HUES64 (cell line): ENCODE measurements at regions not wholly inside any gene's neighbourhood (a gene's known extent, or its start where the extent isn't known, plus 50 kb on each side); places are given as distances from the start of the nearest gene placed in this dataset.

Experiments
- H3K27ac ChIP-seq: 2 replicates; pipeline ENCODE4 v1.7.0; 2013; ENCODE audit warnings: low read depth, low read length, inconsistent platforms
- H3K27me3 ChIP-seq: 2 replicates; pipeline ENCODE4 v1.6.1; 2013; ENCODE audit warnings: mild to moderate bottlenecking, low read length; ENCODE audit not compliant: insufficient read depth
- H3K36me3 ChIP-seq: 2 replicates; pipeline ENCODE4 v1.6.1; 2013; ENCODE audit warnings: mild to moderate bottlenecking, low read length; ENCODE audit not compliant: insufficient read depth
- H3K4me1 ChIP-seq: 2 replicates; pipeline ENCODE4 v1.6.1; 2013; ENCODE audit warnings: mild to moderate bottlenecking, low read length, moderate library complexity; ENCODE audit not compliant: insufficient read depth
- H3K4me3 ChIP-seq: 2 replicates; pipeline ENCODE4 v1.5.1; 2013; ENCODE audit warnings: mild to moderate bottlenecking, low read length, moderate library complexity
- H3K9ac ChIP-seq: 2 replicates; pipeline ENCODE4 v1.6.1; 2013; ENCODE audit warnings: mild to moderate bottlenecking, low read depth, low read length
- H3K9me3 ChIP-seq: 2 replicates; pipeline ENCODE4 v1.6.1; 2013; ENCODE audit warnings: low read depth, low read length; ENCODE audit not compliant: insufficient read depth
- WGBS: fragments of 150-250, 120-280 bp; methylation state at CpG from one replicate; pipeline ENCODE4 v1.1.7; 2013; ENCODE audit warnings: missing lambda C conversion rate; 5-methylcytosine and 5-hydroxymethylcytosine counted together

DNA sequence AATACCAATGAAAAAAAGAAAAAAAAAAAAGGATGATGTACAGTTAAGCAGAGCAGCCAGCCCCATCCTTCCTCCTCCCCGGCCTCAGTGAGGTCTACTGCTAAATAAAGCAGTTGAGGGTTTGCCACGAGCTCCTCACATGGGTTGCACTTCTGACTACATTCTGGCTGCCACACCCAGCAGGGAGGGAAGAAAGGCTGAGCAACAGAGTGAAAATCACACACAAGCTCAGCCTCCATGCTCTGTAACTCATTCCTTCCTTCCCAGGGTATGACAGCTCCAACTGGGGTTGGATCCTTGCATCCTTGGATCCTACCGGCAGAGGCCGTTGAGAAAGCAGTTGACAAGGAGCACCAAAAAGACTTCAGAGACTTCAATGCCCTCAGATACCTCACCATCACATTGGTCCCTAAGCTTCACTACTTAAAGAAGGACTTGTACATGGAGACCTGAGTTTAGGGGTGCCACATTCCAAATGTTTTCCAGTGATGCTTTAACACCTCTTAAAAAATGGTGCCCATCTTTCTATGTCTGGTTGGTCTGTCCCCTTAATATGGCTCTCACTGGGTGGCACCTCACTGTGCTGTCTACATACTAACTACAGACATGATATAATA lies 52.9 kb upstream of the PIK3CG start:
- Histone ChIP-seq H3K9ac (no peak overlapping the region), H3K36me3 (no peaks in the 10 kb centered on the region), H3K9me3 (no peaks in the 10 kb centered on the region), H3K4me3 (no peak overlapping the region), H3K27ac (no peak overlapping the region), H3K4me1 (no peaks in the 10 kb centered on the region), H3K27me3 (no peaks in the 10 kb centered on the region)
- 96% methylated on average over 4 of the region's 4 CpGs for WGBS

DNA sequence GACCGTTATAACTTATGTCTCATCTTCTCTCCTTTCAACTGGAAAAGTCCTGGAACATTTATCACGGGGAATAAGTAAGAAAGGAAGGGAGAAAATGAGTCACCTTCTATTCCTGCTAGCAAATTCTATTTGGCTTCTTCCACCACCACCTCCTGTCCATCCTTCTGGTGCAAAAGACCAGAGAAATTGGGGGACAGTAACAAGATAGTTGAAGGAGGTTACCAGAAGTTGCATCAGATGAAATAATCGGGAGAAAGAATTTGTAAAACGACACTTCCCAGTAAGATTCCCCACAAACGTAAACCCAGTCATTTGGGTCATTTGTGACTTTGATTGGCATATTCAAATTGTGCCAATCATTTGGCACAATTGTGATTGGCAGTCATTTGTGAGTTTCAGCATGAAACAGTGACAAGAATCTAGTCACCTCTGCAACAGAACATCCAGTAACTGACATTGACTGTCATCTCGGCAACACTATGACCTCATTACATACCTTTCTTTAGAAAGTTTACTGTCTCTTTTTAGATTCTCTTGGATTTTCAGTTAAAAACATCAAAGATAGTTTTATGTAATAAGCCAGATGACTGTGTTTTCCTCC lies 51.3 kb upstream of the PIK3CG start:
- Histone ChIP-seq H3K4me1 (no peaks in the 10 kb centered on the region), H3K27me3 (no peaks in the 10 kb centered on the region), H3K9me3 (no peaks in the 10 kb centered on the region), H3K4me3 (no peak overlapping the region), H3K9ac (no peak overlapping the region), H3K36me3 (no peaks in the 10 kb centered on the region), H3K27ac (no peak overlapping the region)
- 89% methylated on average over 5 of the region's 6 CpGs for WGBS

DNA sequence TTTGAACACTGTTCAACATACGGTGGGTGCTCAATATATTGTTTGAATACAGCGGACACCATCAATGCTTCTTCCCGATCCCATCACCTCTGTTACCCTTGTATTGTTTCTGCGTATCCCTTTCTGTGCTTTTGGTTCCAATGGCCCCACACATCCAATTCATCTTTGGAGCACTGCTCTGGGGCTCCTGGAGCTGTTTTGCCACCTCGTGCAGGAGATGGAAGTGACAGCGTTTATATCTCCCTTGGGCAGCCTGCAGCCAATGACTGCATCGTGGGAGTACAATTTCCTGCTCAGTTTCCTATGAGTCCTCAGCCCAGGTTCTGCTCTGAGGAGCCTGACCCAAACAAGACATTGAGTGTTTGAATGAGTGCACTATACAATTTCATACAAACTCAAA lies 50.2 kb upstream of the PIK3CG start:
- H3K27ac ChIP-seq: no peak overlapping the region
- H3K4me3 ChIP-seq: no peak overlapping the region
- H3K36me3 ChIP-seq: no peaks in the 10 kb centered on the region
- no peaks in the 10 kb centered on the region for H3K9me3 ChIP-seq
- no peak overlapping the region for H3K9ac ChIP-seq
- WGBS: 93% methylated on average over 7 of the region's 7 CpGs
- H3K27me3 ChIP-seq: no peaks in the 10 kb centered on the region
- H3K4me1 ChIP-seq: no peaks in the 10 kb centered on the region
